ENCODE measurements at regions not wholly inside any gene's neighbourhood (a gene's known extent, or its start where the extent isn't known, plus 50 kb on each side); places are given as distances from the start of the nearest gene placed in this dataset.

DNA sequence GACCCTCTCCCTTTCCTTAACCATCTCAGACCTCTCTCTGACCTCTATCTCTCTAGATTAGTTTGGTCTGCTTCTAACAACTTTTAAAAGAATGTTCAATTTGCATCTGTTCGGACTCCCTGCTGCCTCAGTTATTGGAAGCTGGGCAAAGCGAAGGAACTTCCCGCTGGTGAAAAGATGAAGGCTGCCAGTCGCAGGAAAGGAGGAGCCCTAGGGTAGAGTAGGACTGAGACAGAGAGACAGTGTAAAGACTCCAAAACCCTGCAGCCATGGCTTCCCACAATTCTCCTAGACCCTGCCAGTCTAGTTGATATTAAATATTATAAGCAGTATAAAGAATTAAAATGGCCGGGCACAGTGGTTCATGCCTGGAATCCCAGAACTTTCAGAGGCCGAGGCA is 581.8 kb downstream of the EPM2A start:
- H3K27ac ChIP-seq (ENCODE audit: low read depth, low read length): no peak overlapping the region
- FAIRE-seq (no peak), DNase-seq (ENCODE audit: low read depth in 1 of 2, low spot score in 2 of 2) (no peak)
- no peaks in the 10 kb centered on the region for H3K23me2 ChIP-seq (ENCODE audit: low read depth, low read length)
- H3K23ac ChIP-seq (ENCODE audit: insufficient read length): no peak overlapping the region
- no peak overlapping the region for H2BK15ac ChIP-seq (ENCODE audit: low read length)
- H2BK120ac ChIP-seq (replicated peaks; ENCODE audit: low read depth, low read length): no peak overlapping the region
- WGBS, 2 experiments (ENCODE audit: extremely low coverage in 1 of 2, insufficient coverage in 1 of 2, insufficient read length in 1 of 2, insufficient replicate concordance in 2 of 2, low coverage in 1 of 2, low lambda C conversion rate in 2 of 2, missing lambda C conversion rate in 1 of 2): 57% methylated on average over 6 of the region's 6 CpGs; no CpG with 5 or more reads in 1 of the 2 experiments
- no peaks in the 10 kb centered on the region; a peak in 1 of 8 replicates for H3K36me3 ChIP-seq (ENCODE audit: control insufficient read depth in 2 of 4, insufficient read depth in 4 of 4, low read length in 3 of 4)
- H3K56ac ChIP-seq (replicated peaks; ENCODE audit: insufficient read length, low read depth, low read length): no peak overlapping the region
- no peak overlapping the region for H3K18ac ChIP-seq (ENCODE audit: extremely low read depth, low read length)
- H4K91ac ChIP-seq (replicated peaks; ENCODE audit: insufficient read length, low read length): no peak overlapping the region
- H3K14ac ChIP-seq (ENCODE audit: insufficient read length): no peak overlapping the region
- no peaks in the 10 kb centered on the region for H3K79me1 ChIP-seq (ENCODE audit: low read depth, low read length)
- H4K5ac ChIP-seq (ENCODE audit: insufficient read length, low read depth, low read length): no peak overlapping the region
- CTCF ChIA-PET (ENCODE audit: partially characterized antibody): no interaction called here
- H2AFZ ChIP-seq (ENCODE audit: low read length): no peak overlapping the region
- peaks cover 0 to 2% (median 0%) of the 10 kb centered on the region in 4 experiments; a peak in 1 of 7 replicates for H3K27me3 ChIP-seq (replicated peaks in 1 of 4; ENCODE audit: control insufficient read depth in 3 of 4, extremely low read depth in 1 of 4, insufficient read depth in 3 of 4, low read length in 3 of 4)
- H3K9ac ChIP-seq (replicated peaks in 1 of 4; ENCODE audit: extremely low read depth in 1 of 4, low read depth in 3 of 4, low read length in 3 of 4): no peak overlapping the region
- H4K8ac ChIP-seq (ENCODE audit: extremely low read depth, insufficient read depth, low read length): no peak overlapping the region
- peaks cover 0 to 10% (median under 1%) of the 10 kb centered on the region in 4 experiments; a peak in 2 of 7 replicates for H3K4me1 ChIP-seq (replicated peaks in 1 of 4; ENCODE audit: control insufficient read depth in 3 of 4, insufficient read depth in 4 of 4, low read length in 3 of 4)
- POLR2A ChIA-PET (ENCODE audit: partially characterized antibody): no interaction called here
- H3K4me3 ChIP-seq (ENCODE audit: extremely low read depth in 1 of 4, insufficient read depth in 2 of 4, low read depth in 3 of 4, low read length in 4 of 4): no peak overlapping the region
- no peak overlapping the region for H3K4me2 ChIP-seq (ENCODE audit: insufficient read depth in 1 of 2, low read depth in 2 of 2, low read length in 2 of 2)
- no peak overlapping the region for H3K4ac ChIP-seq (replicated peaks; ENCODE audit: insufficient read length, low read depth, low read length)
- H2AK5ac ChIP-seq (ENCODE audit: low read depth, low read length): no peak overlapping the region
- no peaks in the 10 kb centered on the region for H3K79me2 ChIP-seq (ENCODE audit: control insufficient read depth in 1 of 2, insufficient read depth in 2 of 2, low read length in 2 of 2)
- no peak overlapping the region for H2BK12ac ChIP-seq (ENCODE audit: low read depth, low read length)
- H2BK5ac ChIP-seq (ENCODE audit: low read depth, low read length): no peak overlapping the region
- peaks cover 2 to 5% of the 10 kb centered on the region in 2 experiments; a peak in 3 of 4 replicates for H3K9me3 ChIP-seq (ENCODE audit: insufficient read depth in 2 of 2, low read depth in 1 of 2, low read length in 1 of 2)
- H2BK20ac ChIP-seq (ENCODE audit: low read length): no peak overlapping the region
- H4K20me1 ChIP-seq (replicated peaks in 1 of 2; ENCODE audit: control insufficient read depth in 1 of 2, insufficient read depth in 2 of 2, low read length in 2 of 2): no peaks in the 10 kb centered on the region
- TF ChIP-seq CHD1 (IDR thresholded peaks at IDR 0.05; ENCODE audit: low read depth, low read length) (no peak), TEAD4 (IDR thresholded peaks at IDR 0.05; ENCODE audit: low read depth, low read length) (no peak), BRCA1 (IDR thresholded peaks at IDR 0.05; ENCODE audit: low read depth, low read length) (no peak), TAF7 (optimal IDR thresholded peaks at IDR 0.05; ENCODE audit: borderline replicate concordance, low read depth, low read length) (no peak), HDAC2 (IDR thresholded peaks at IDR 0.05; ENCODE audit: borderline replicate concordance in 1 of 2, low read depth in 2 of 2, low read length in 2 of 2) (no peak), CTBP2 (IDR thresholded peaks at IDR 0.05; ENCODE audit: borderline replicate concordance, insufficient read depth, insufficient read length, low read length) (no peak), EP300 (IDR thresholded peaks at IDR 0.05; ENCODE audit: borderline replicate concordance in 1 of 2, low read depth in 2 of 2, low read length in 2 of 2) (no peak), SP1 (IDR thresholded peaks at IDR 0.05; ENCODE audit: low read depth, low read length) (no peak), CEBPB (IDR thresholded peaks at IDR 0.05; ENCODE audit: low read depth, low read length) (no peak)
- TF ChIP-seq, protein P1, sequence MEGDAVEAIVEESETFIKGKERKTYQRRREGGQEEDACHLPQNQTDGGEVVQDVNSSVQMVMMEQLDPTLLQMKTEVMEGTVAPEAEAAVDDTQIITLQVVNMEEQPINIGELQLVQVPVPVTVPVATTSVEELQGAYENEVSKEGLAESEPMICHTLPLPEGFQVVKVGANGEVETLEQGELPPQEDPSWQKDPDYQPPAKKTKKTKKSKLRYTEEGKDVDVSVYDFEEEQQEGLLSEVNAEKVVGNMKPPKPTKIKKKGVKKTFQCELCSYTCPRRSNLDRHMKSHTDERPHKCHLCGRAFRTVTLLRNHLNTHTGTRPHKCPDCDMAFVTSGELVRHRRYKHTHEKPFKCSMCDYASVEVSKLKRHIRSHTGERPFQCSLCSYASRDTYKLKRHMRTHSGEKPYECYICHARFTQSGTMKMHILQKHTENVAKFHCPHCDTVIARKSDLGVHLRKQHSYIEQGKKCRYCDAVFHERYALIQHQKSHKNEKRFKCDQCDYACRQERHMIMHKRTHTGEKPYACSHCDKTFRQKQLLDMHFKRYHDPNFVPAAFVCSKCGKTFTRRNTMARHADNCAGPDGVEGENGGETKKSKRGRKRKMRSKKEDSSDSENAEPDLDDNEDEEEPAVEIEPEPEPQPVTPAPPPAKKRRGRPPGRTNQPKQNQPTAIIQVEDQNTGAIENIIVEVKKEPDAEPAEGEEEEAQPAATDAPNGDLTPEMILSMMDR (IDR thresholded peaks at IDR 0.05; ENCODE audit: control extremely low read depth in 1 of 3, insufficient read depth in 1 of 3, low read depth in 1 of 3, low read length in 3 of 3): no peak
- TF ChIP-seq, protein P2, sequence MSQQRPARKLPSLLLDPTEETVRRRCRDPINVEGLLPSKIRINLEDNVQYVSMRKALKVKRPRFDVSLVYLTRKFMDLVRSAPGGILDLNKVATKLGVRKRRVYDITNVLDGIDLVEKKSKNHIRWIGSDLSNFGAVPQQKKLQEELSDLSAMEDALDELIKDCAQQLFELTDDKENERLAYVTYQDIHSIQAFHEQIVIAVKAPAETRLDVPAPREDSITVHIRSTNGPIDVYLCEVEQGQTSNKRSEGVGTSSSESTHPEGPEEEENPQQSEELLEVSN (IDR thresholded peaks at IDR 0.05): no peak

Data from H1 (cell line).